K562 (cell line): ENCODE measurements at regions not wholly inside any gene's neighbourhood (a gene's known extent, or its start where the extent isn't known, plus 50 kb on each side); places are given as distances from the start of the nearest gene placed in this dataset.

ENCODE experiments used
- ATAC-seq: fragments of 200-7000 bp; cut with Tn5 transposase; 3 replicates; pipeline ENCODE4 v1.9.1; 2020; ENCODE audit warnings: moderate library complexity
- BruUV-seq: library from RNA; stranded (reverse); fragments of 400-500 nt; replicated peaks from 2 replicates; lab custom pipeline; 2021; lab: Mats Ljungman, UMichigan
- CTCF ChIA-PET: fragments of 300-600 bp; formaldehyde crosslinking; extraction: SDS; loops from one replicate; lab custom pipeline; 2021; ENCODE audit warnings: low intra/inter-chr PET ratio; lab: Yijun Ruan, JAX
- POLR2A ChIA-PET: fragments of 300-600, 350-650 bp; sonication (Branson Sonifier 250); formaldehyde crosslinking; extraction: SDS; loops from one replicate; lab custom pipeline; 2021; ENCODE audit warnings: antibody characterized with exemption, inconsistent platforms; lab: Yijun Ruan, JAX
- DNase-seq, 4 experiments: peaks; one replicate each; pipeline versions ENCODE4 v3.0.0 to v3.0.0-alpha.2; 2011 to 2018; ENCODE audit warnings: low spot score in 3 of 4, mixed read lengths in 3 of 4; ENCODE audit errors: extremely low read depth in 1 of 4
- FAIRE-seq: peaks from 2 replicates; lab custom pipeline; 2011; peaks lifted over from hg19 to GRCh38; lab: Jason Lieb, UNC
- H2AFZ ChIP-seq: 2 replicates; pipeline ENCODE4 v1.6.0; 2011; ENCODE audit warnings: low read depth, low read length, control low read depth, inconsistent platforms
- H3K27ac ChIP-seq: fragments of 200-600 bp; 3 replicates; pipeline ENCODE4 v1.8.0; 2011; ENCODE audit warnings: low read depth, mild to moderate bottlenecking, control low read depth, inconsistent platforms, low read length, moderate library complexity, mixed read lengths; ENCODE audit errors: extremely low read depth
- H3K27me3 ChIP-seq, 2 experiments: fragments of 300-600 bp in 1 of 2; 2 replicates in 1 of 2; 3 replicates in 1 of 2; pipeline versions ENCODE4 v1.6.0 to v1.8.0; 2011; ENCODE audit warnings: inconsistent platforms in 2 of 2, low read length in 2 of 2, mild to moderate bottlenecking in 1 of 2, mixed read lengths in 1 of 2, moderate library complexity in 1 of 2; ENCODE audit not compliant: control insufficient read depth in 2 of 2, insufficient read depth in 2 of 2
- H3K36me3 ChIP-seq: fragments of 300-600 bp; 3 replicates; pipeline ENCODE4 v1.8.0; 2011; ENCODE audit warnings: mild to moderate bottlenecking, low read length, inconsistent platforms; ENCODE audit not compliant: control insufficient read depth, insufficient read depth
- H3K4me1 ChIP-seq, 2 experiments: fragments of 200-600 bp in 1 of 2; replicated peaks in 1 of 2; 2 replicates in 1 of 2; 3 replicates in 1 of 2; pipeline versions ENCODE4 v1.5.1 to v1.8.0; 2011; ENCODE audit warnings: inconsistent platforms in 2 of 2, low read length in 2 of 2, mild to moderate bottlenecking in 1 of 2, mixed read lengths in 1 of 2, moderate library complexity in 1 of 2; ENCODE audit not compliant: control insufficient read depth in 2 of 2, insufficient read depth in 2 of 2
- H3K4me2 ChIP-seq: 2 replicates; pipeline ENCODE4 v1.6.1; 2011; ENCODE audit warnings: low read length, control low read depth, inconsistent platforms, mixed read lengths; ENCODE audit not compliant: insufficient read depth
- H3K4me3 ChIP-seq: fragments of 200-600 bp; sonication (generic), shearing (Covaris generic); 2 replicates; pipeline ENCODE4 v1.5.1; 2016; ENCODE audit warnings: control low read depth, inconsistent platforms
- H3K79me2 ChIP-seq: fragments of 200-600 bp; 3 replicates; pipeline ENCODE4 v1.8.0; 2011; ENCODE audit warnings: low read length, inconsistent platforms; ENCODE audit not compliant: control insufficient read depth, insufficient read depth
- H3K9ac ChIP-seq, 2 experiments: 2 replicates each; pipeline versions ENCODE4 v1.6.0 to v1.6.1; 2011; ENCODE audit warnings: low read depth in 2 of 2, low read length in 2 of 2, control low read depth in 1 of 2, inconsistent platforms in 1 of 2, mild to moderate bottlenecking in 1 of 2, mixed read lengths in 1 of 2; ENCODE audit not compliant: insufficient read depth in 1 of 2
- H3K9me1 ChIP-seq: one replicate; pipeline ENCODE4 v1.6.0; 2011; ENCODE audit warnings: inconsistent platforms, mild to moderate bottlenecking, low read length, moderate library complexity; ENCODE audit not compliant: control insufficient read depth, insufficient read depth
- H3K9me3 ChIP-seq: replicated peaks from 2 replicates; pipeline ENCODE4 v1.5.1; 2011; ENCODE audit warnings: low read depth, low read length, inconsistent platforms; ENCODE audit not compliant: control insufficient read depth, insufficient read depth
- H4K20me1 ChIP-seq: replicated peaks from 2 replicates; pipeline ENCODE4 v1.6.1; 2011; ENCODE audit warnings: low read length, inconsistent platforms, mixed read lengths; ENCODE audit not compliant: control insufficient read depth, insufficient read depth
- ELK1 ChIP-seq: sonication (generic); formaldehyde crosslinking; IDR thresholded peaks from 2 replicates; pipeline ENCODE4 v1.8.1; 2022; ENCODE audit warnings: missing genetic modification reagents
- FOXJ3 ChIP-seq: sonication (generic); formaldehyde crosslinking; IDR thresholded peaks from 2 replicates; pipeline ENCODE4 v1.4.0; 2020; ENCODE audit warnings: mild to moderate bottlenecking, missing genetic modification reagents
- HBP1 ChIP-seq: fragments of 450-650 bp; formaldehyde crosslinking; IDR thresholded peaks from 2 replicates; pipeline ENCODE4 v1.4.0; 2022; ENCODE audit warnings: missing genetic modification characterization
- HEY1 ChIP-seq: fragments of 250-450 bp; sonication (Bioruptor Pico); IDR thresholded peaks from 2 replicates; pipeline ENCODE4 v1.5.0; 2020; ENCODE audit warnings: mild to moderate bottlenecking, moderate library complexity, borderline replicate concordance
- LEF1 ChIP-seq: fragments of 450-650 bp; IDR thresholded peaks from 2 replicates; pipeline ENCODE4 v1.6.1; 2016; ENCODE audit warnings: mild to moderate bottlenecking
- MBD1 ChIP-seq: fragments of 250-450 bp; sonication (Bioruptor Pico); IDR thresholded peaks from 2 replicates; pipeline ENCODE4 v1.8.0; 2022; ENCODE audit warnings: inconsistent platforms
- MTA1 ChIP-seq: fragments of 450-650 bp; IDR thresholded peaks from 2 replicates; pipeline ENCODE4 v1.6.1; 2017; ENCODE audit warnings: borderline replicate concordance
- ZFP36 ChIP-seq: fragments of 150-350 bp; IDR thresholded peaks from 2 replicates; pipeline ENCODE4 v1.6.1; 2018; ENCODE audit warnings: low read length, low read depth; ENCODE audit not compliant: partially characterized antibody
- ZNF780A ChIP-seq: fragments of 250-450 bp; sonication (Bioruptor Pico); IDR thresholded peaks from 2 replicates; pipeline ENCODE4 v1.5.0; 2021; ENCODE audit warnings: mild to moderate bottlenecking
- whole genome bisulfite sequencing: fragments of 100-300 bp; shearing (Covaris generic); methylation state at CpG from one replicate; pipeline ENCODE4 v1.1.6; 2016; ENCODE audit warnings: low coverage, mixed read lengths; ENCODE audit not compliant: insufficient coverage; ENCODE audit errors: missing lambda C conversion rate; 5-methylcytosine and 5-hydroxymethylcytosine counted together
- in situ Hi-C: fragments of 300-500 bp; cut with MboI; formaldehyde crosslinking; loops from 4 replicates; pipeline ENCODE4 v1.15.0; 2018; ENCODE audit warnings: inconsistent platforms, mixed read lengths
- intact Hi-C: fragments of 100-400 bp; cut with micrococcal nuclease; formaldehyde crosslinking; loops from 2 replicates; pipeline ENCODE4 v1.14.2; 2022
- TF ChIP-seq, protein P1 (sequence below): fragments of 450-650 bp; IDR thresholded peaks from 2 replicates; pipeline ENCODE4 v1.6.1; 2016

DNA sequence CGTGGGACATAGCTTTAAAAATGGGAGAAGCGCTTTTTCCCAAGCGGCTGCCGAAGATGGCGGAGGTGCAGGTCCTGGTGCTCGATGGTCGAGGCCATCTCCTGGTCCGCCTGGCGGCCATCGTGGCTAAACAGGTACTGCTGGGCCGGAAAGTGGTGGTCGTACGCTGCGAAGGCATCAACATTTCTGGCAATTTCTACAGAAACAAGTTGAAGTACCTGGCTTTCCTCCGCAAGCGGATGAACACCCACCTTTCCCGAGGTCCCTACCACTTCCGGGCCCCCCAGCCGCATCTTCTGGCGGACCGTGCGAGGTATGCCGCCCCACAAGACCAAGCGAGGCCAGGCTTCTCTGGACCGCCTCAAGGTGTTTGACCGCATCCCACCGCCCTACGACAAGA lies 245.5 kb downstream of the MRPL39 start:
- in situ Hi-C loops (no loop called here), intact Hi-C loops (no loop called here)
- POLR2A ChIA-PET: interaction anchor here (0.7 kb wide), 1 partner anchor 17 kb away, joined by 4 read pairs; no protein-coding TSS in a partner anchor
- FAIRE-seq (no peak), ATAC-seq (no peak), DNase-seq (no peak)
- H4K20me1 ChIP-seq: no peaks in the 10 kb centered on the region
- no peak overlapping the region for H3K27ac ChIP-seq
- TF ChIP-seq HEY1 (CRISPR knock-in tag) (no peak), LEF1 (no peak), ZFP36 (no peak)
- no peaks in the 10 kb centered on the region for H3K9me1 ChIP-seq
- H3K4me3 ChIP-seq: no peak overlapping the region
- no peak overlapping the region for H3K4me2 ChIP-seq
- H2AFZ ChIP-seq: no peak overlapping the region
- H3K9me3 ChIP-seq: peaks cover 2% of the 10 kb centered on the region; the same call in 1 of the 2 replicates
- no peaks in the 10 kb centered on the region for H3K4me1 ChIP-seq
- H3K27me3 ChIP-seq: no peaks in the 10 kb centered on the region
- no peaks in the 10 kb centered on the region for H3K36me3 ChIP-seq
- H3K79me2 ChIP-seq: no peaks in the 10 kb centered on the region
- 0% methylated on average over 28 of the region's 28 CpGs for WGBS
- BruUV-seq: no TSS peak
- CTCF ChIA-PET: no interaction called here
- H3K9ac ChIP-seq: no peak overlapping the region

DNA sequence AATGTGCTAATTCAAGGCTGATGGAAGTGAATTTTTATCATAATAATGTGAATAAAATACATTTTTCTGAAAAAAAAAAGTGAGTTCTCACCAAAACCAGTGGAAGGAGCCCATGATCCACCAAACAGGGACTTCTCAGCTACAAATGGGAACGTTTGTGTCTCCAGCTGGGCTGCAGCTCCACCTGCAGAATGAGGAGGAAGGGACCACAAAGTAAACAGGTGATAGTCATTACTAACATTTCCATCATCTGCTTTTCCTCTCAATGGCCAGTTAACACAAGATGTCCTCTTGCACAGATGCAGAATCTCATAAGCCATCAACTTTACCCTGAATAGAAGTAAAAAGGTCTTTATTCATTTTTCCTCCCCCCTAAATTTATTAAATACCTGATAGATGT lies 246.2 kb downstream of the MRPL39 start:
- no peaks in the 10 kb centered on the region for H3K4me1 ChIP-seq
- POLR2A ChIA-PET: interaction anchor here (0.6 to 0.7 kb wide), 2 partner anchors 80 to 295 kb away, joined by 3 to 5 read pairs; no protein-coding TSS in a partner anchor
- H3K9me1 ChIP-seq: no peaks in the 10 kb centered on the region
- no peaks in the 10 kb centered on the region for H4K20me1 ChIP-seq
- in situ Hi-C loops (no loop called here), intact Hi-C loops (no loop called here)
- CTCF ChIA-PET: no interaction called here
- no peaks in the 10 kb centered on the region for H3K79me2 ChIP-seq
- H3K9me3 ChIP-seq: peaks cover 2% of the 10 kb centered on the region; the same call in 1 of the 2 replicates
- H3K27me3 ChIP-seq: no peaks in the 10 kb centered on the region
- H3K27ac ChIP-seq: no peak overlapping the region
- no TSS peak for BruUV-seq
- H3K36me3 ChIP-seq: no peaks in the 10 kb centered on the region
- no peak overlapping the region for H3K4me2 ChIP-seq
- no peak for FAIRE-seq
- no peak overlapping the region for H3K4me3 ChIP-seq
- H3K9ac ChIP-seq: no peak overlapping the region
- no peak for ATAC-seq
- no peak for DNase-seq
- H2AFZ ChIP-seq: no peak overlapping the region
- WGBS: 0% methylated on average over 1 of the region's 1 CpG
- TF ChIP-seq FOXJ3 (CRISPR knock-in tag) (no peak), MBD1 (CRISPR knock-in tag) (no peak), ZNF780A (no peak), ELK1 (CRISPR knock-in tag) (no peak), MTA1 (no peak), HBP1 (CRISPR knock-in tag) (no peak)
- TF ChIP-seq, protein P1, sequence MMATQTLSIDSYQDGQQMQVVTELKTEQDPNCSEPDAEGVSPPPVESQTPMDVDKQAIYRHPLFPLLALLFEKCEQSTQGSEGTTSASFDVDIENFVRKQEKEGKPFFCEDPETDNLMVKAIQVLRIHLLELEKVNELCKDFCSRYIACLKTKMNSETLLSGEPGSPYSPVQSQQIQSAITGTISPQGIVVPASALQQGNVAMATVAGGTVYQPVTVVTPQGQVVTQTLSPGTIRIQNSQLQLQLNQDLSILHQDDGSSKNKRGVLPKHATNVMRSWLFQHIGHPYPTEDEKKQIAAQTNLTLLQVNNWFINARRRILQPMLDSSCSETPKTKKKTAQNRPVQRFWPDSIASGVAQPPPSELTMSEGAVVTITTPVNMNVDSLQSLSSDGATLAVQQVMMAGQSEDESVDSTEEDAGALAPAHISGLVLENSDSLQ: no peak
